SU-DHL-6 (cell line): ENCODE measurements at regions not wholly inside any gene's neighbourhood (a gene's known extent, or its start where the extent isn't known, plus 50 kb on each side); places are given as distances from the start of the nearest gene placed in this dataset.

Experiments
- H2AFZ ChIP-seq: fragments of 200-600 bp; sonication (generic); 2 replicates; pipeline ENCODE4 v1.6.1; 2014; ENCODE audit warnings: low read depth, mild to moderate bottlenecking, moderate library complexity, mixed read lengths, antibody characterized with exemption, low read length; ENCODE audit not compliant: severe bottlenecking
- H3F3A ChIP-seq: fragments of 200-600 bp; shearing (Covaris generic); 2 replicates; pipeline ENCODE4 v1.6.0; 2016; ENCODE audit warnings: antibody characterized with exemption, mild to moderate bottlenecking; ENCODE audit not compliant: insufficient read depth
- H3K27ac ChIP-seq: fragments of 200-600 bp; sonication (generic); 2 replicates; pipeline ENCODE4 v1.5.1; 2016; ENCODE audit warnings: low read depth, mild to moderate bottlenecking, low read length, moderate library complexity, mixed read lengths
- H3K27me3 ChIP-seq: fragments of 200-600 bp; sonication (generic), shearing (Covaris generic); 2 replicates; pipeline ENCODE4 v1.6.0; 2014; ENCODE audit warnings: mild to moderate bottlenecking, low read length
- H3K36me3 ChIP-seq: fragments of 200-600 bp; sonication (generic); 2 replicates; pipeline ENCODE4 v1.6.1; 2014; ENCODE audit warnings: mild to moderate bottlenecking, low read length, mixed read lengths
- H3K4me2 ChIP-seq: fragments of 300-600, 200-600 bp; shearing (Covaris generic), sonication (generic); 2 replicates; pipeline ENCODE4 v1.6.0; 2014; ENCODE audit warnings: low read length, low read depth, mild to moderate bottlenecking; ENCODE audit not compliant: poor library complexity, severe bottlenecking
- H3K4me3 ChIP-seq: fragments of 200-600 bp; sonication (generic); 2 replicates; pipeline ENCODE4 v1.5.1; 2014; ENCODE audit warnings: antibody characterized with exemption, low read length, mild to moderate bottlenecking, mixed read lengths; ENCODE audit not compliant: insufficient read depth, poor library complexity, severe bottlenecking
- H3K79me2 ChIP-seq: fragments of 200-600 bp; sonication (generic); 2 replicates; pipeline ENCODE4 v1.6.1; 2014; ENCODE audit warnings: mild to moderate bottlenecking, low read length, moderate library complexity; ENCODE audit not compliant: insufficient read depth
- H3K9ac ChIP-seq: fragments of 200-600 bp; sonication (generic); 2 replicates; pipeline ENCODE4 v1.7.0; 2014; ENCODE audit warnings: mild to moderate bottlenecking, low read length
- H3K9me2 ChIP-seq: fragments of 200-600 bp; sonication (generic); replicated peaks from 2 replicates; pipeline ENCODE4 v1.6.1; 2014; ENCODE audit warnings: low read length; ENCODE audit not compliant: insufficient read depth
- H3K9me3 ChIP-seq: fragments of 200-600 bp; sonication (generic); 2 replicates; pipeline ENCODE4 v1.6.1; 2014; ENCODE audit warnings: low read length, mixed read lengths; ENCODE audit not compliant: insufficient read depth
- H4K20me1 ChIP-seq: fragments of 200-600 bp; sonication (generic); 2 replicates; pipeline ENCODE4 v1.6.1; 2014; ENCODE audit warnings: low read depth, mild to moderate bottlenecking, antibody characterized with exemption, low read length, moderate library complexity, mixed read lengths
- CTCF ChIP-seq: fragments of 200-600 bp; sonication (generic); IDR thresholded peaks from one replicate; pipeline ENCODE4 v1.5.1; 2017; ENCODE audit warnings: antibody characterized with exemption, mild to moderate bottlenecking, low read length, moderate library complexity; ENCODE audit not compliant: insufficient read depth, poor library complexity, severe bottlenecking
- EZH2phosphoT487 ChIP-seq: fragments of 200-600 bp; sonication (generic), shearing (Covaris generic); conservative IDR thresholded peaks from 2 replicates; pipeline ENCODE4 v1.6.1; 2018; ENCODE audit warnings: mild to moderate bottlenecking, antibody characterized with exemption, low read length, moderate library complexity, mixed read lengths

- Histone ChIP-seq H4K20me1 (no peaks in the 10 kb centered on the region), H3K36me3 (no peaks in the 10 kb centered on the region), H3K9ac (no peak overlapping the region), H3K9me3 (no peaks in the 10 kb centered on the region), H3K9me2 (no peaks in the 10 kb centered on the region), H2AFZ (no peak overlapping the region), H3K4me3 (no peak overlapping the region), H3F3A (no peaks in the 10 kb centered on the region), H3K79me2 (no peaks in the 10 kb centered on the region), H3K27me3 (no peaks in the 10 kb centered on the region), H3K27ac (no peak overlapping the region), H3K4me2 (peak overlapping the region; percentile 44)
- TF ChIP-seq EZH2phosphoT487 (no peak), CTCF (peak; percentile 23)
Measured at GRCh38 chr3:87167628-87168456, 59.3 kb upstream of the CHMP2B start.

DNA sequence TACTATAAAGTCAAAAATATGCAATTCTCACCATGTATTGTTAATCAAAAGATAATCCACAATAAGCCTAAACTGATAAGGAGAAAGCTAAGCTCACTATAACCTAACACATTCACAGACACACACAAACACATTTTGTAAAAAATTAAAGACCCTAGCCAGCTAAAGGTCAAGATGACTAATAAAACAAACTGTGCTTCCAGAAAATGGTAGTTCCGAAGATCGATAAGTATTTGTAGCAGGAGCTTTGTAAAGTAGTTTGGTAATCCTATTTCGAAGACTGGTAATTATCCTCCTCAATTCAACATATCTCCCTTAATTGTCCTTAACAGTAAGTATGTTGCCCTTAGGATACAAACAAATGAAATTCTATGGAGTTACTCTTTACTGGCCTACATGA is 62.9 kb upstream of the CHMP2B start:
- H3K9me3 ChIP-seq = no peaks in the 10 kb centered on the region
- H3K9ac ChIP-seq = no peak overlapping the region
- H3K27ac ChIP-seq = no peak overlapping the region
- no peak for TF ChIP-seq EZH2phosphoT487
- H4K20me1 ChIP-seq = no peaks in the 10 kb centered on the region
- no peak overlapping the region for H3K4me2 ChIP-seq
- H3K9me2 ChIP-seq = no peaks in the 10 kb centered on the region
- H3K27me3 ChIP-seq = no peaks in the 10 kb centered on the region
- H3F3A ChIP-seq = no peaks in the 10 kb centered on the region
- H3K4me3 ChIP-seq = no peak overlapping the region
- H3K79me2 ChIP-seq = no peaks in the 10 kb centered on the region
- no peak overlapping the region for H2AFZ ChIP-seq
- H3K36me3 ChIP-seq = no peaks in the 10 kb centered on the region

DNA sequence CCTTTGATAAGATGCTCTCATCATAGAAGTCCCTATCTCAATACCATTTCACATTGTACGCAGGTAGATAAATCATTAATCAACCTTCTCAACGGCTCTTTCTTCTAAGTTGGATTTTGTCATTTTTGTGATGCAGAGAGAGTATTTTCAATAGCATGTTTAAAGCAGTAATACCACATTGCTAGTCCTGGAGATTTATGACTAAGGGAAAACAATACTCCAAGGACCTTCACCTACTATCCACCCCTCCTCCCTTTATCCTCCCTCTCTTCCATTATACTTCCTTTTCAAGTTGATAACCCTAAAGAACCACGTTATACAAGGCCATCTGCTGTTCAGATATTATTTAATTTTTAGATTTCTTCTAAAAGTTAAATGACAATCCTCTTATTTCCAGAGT is 65.3 kb upstream of the CHMP2B start:
- Histone ChIP-seq H3K9me3 (no peaks in the 10 kb centered on the region), H3K4me3 (no peak overlapping the region), H3K4me2 (no peak overlapping the region), H3K27ac (no peak overlapping the region), H3K9me2 (no peaks in the 10 kb centered on the region), H3K27me3 (no peaks in the 10 kb centered on the region), H3K36me3 (no peaks in the 10 kb centered on the region), H4K20me1 (no peaks in the 10 kb centered on the region), H2AFZ (no peak overlapping the region), H3K9ac (no peak overlapping the region), H3F3A (no peaks in the 10 kb centered on the region), H3K79me2 (no peaks in the 10 kb centered on the region)
- TF ChIP-seq EZH2phosphoT487 (no peak), CTCF (no peak)

GRCh38 chr3:87161417-87161816 is 65.7 kb upstream of the CHMP2B start:
- H2AFZ ChIP-seq = no peak overlapping the region
- H3K79me2 ChIP-seq = no peaks in the 10 kb centered on the region
- H3K9me2 ChIP-seq = no peaks in the 10 kb centered on the region
- H3K9ac ChIP-seq = no peak overlapping the region
- TF ChIP-seq EZH2phosphoT487 (no peak), CTCF (no peak)
- H3F3A ChIP-seq = no peaks in the 10 kb centered on the region
- H3K36me3 ChIP-seq = no peaks in the 10 kb centered on the region
- H3K4me3 ChIP-seq = no peak overlapping the region
- no peak overlapping the region for H3K27ac ChIP-seq
- no peak overlapping the region for H3K4me2 ChIP-seq
- no peaks in the 10 kb centered on the region for H3K27me3 ChIP-seq
- no peaks in the 10 kb centered on the region for H3K9me3 ChIP-seq
- no peaks in the 10 kb centered on the region for H4K20me1 ChIP-seq
